NCI-H2107 treated with DMSO at 0.1 percent for 48 hours (cell line): ENCODE measurements at regions not wholly inside any gene's neighbourhood (a gene's known extent, or its start where the extent isn't known, plus 50 kb on each side); places are given as distances from the start of the nearest gene placed in this dataset.

Experiments
- DNase-seq: peaks from one replicate; lab custom pipeline; 2025; ENCODE audit not compliant: unreplicated experiment; lab: John Stamatoyannopoulos, UW

GRCh38 chr6:71119560-71119959, 162.7 kb upstream of the B3GAT2 start:
- DNase-seq = no peak

GRCh38 chr6:71123051-71123450, 165.6 kb upstream of the OGFRL1 start:
- no peak for DNase-seq

- no peak for DNase-seq
Observed at GRCh38 chr6:71124340-71124739, 164.3 kb upstream of the OGFRL1 start.

DNA sequence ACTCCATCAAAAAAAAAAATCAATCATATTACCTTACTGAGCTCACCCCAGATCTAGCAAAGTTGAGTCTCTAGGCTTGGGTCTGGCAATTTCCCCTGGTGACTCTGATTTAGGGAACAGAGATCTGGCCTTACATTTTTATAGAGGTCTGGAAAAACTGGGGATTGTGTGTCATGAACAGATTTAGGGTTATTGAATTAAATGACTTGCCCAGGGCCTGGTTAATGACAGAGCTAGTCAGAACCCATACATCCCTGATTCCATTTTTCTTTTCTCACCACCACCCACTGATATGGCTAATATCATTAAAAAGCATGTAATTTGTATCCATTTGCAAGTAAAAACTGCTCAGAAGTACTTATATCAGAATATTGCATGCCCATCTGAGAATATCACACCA, 163.4 kb upstream of the OGFRL1 start:
- DNase-seq = no peak

DNA sequence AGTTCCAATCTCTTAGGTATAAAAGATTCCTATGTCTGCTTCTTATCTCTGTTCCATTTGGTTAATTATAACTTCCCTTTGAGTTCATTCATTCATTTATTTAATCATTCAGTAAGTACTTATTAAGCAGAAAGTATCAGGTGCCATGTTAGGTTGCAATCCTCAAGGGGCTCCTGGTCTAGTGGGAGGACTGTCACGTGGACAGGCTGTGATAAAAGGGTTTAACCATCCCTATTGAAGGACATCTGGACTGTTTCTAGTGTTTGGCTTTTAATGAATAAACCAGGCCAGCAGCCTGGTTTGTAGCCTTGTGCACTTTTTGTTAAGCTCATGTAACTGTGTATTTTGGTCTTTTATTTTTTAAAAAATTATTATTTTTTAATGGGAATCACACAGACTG, 162.1 kb upstream of the OGFRL1 start:
- DNase-seq = no peak

GRCh38 chr6:71127374-71127773, 161.2 kb upstream of the OGFRL1 start:
- no peak for DNase-seq

GRCh38 chr6:71130277-71130676, 158.3 kb upstream of the OGFRL1 start:
- DNase-seq = no peak

DNA sequence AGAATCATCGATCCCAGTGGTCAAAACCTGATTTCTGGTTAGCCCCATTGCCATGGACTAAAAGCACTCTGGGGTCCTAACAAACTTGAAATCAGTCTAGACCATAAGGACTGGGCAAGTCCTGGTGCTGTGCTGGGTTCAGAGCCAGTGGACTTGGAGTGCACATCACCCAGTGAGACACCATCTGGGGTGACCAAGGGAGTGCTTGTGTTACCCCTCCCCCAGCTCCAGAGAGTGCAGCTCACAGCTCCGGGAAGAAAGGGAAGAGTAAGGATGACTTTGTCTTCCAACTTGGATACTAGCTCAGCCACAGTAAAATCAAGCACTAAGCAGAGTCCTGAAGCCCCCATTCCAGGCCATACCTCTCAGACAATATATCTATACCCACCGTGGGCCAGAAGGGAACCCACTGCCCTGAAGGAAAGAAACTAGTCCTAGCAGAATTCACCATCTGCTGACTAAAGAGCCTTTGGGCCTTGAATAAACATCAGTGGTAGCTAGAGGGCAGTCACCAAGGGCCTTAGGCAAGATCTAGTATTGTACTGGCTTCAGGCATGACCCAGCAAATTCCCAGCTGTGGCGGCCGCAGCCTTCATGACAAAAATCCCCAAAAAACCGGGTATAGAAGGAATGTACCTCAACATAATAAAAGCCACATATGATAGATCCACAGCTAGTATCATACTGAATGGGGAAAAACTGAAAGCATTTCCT, 153.5 kb upstream of the OGFRL1 start:
- DNase-seq = no peak

DNA sequence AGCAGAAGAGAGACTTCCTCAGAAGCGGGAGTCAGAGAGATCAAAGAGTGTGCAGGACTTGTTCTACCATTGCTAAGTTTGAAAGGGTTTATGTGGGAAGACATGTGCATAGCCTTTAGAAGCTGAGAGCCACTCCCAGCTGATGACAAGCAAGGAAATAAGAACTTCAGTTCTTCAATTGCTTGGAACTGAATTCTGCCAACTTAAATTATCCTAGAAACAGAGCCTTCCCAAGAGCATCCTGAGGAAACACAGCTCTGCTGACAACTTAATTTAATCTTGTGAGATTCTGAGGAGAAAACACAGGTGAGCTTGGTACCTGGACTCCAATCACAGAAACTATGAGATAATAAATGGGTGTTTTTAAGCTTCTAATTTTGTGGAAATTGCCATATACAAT, 150.6 kb upstream of the OGFRL1 start:
- no peak for DNase-seq

- DNase-seq = no peak
Observed at GRCh38 chr6:71138376-71138775, 150.2 kb upstream of the OGFRL1 start.

- DNase-seq = no peak
Observed at GRCh38 chr6:71139249-71139648, 149.4 kb upstream of the OGFRL1 start.

GRCh38 chr6:71153755-71154325, 134.8 kb upstream of the OGFRL1 start:
- no peak for DNase-seq

DNA sequence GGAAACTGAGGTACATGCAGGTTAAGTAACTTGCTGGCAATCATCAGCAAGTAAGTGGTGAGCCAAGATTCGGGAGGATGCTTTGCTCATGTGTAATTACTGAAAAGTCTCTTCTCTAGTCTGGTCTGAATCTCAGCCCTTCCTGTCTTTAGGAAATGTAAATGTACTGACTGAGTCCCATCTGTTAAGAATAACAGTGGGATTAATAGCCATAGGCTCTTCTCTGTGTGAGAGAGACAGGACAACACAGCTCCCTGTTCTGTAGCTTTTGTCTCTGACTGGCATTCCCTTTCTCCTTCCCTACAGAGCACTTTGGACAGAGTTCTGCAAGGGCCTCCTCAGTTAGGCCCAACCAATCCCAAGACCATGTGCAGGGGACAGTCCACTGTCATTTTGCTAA, 131.3 kb upstream of the OGFRL1 start:
- no peak for DNase-seq

- DNase-seq = no peak
Observed at GRCh38 chr6:71164890-71165289, 123.7 kb upstream of the OGFRL1 start.

DNA sequence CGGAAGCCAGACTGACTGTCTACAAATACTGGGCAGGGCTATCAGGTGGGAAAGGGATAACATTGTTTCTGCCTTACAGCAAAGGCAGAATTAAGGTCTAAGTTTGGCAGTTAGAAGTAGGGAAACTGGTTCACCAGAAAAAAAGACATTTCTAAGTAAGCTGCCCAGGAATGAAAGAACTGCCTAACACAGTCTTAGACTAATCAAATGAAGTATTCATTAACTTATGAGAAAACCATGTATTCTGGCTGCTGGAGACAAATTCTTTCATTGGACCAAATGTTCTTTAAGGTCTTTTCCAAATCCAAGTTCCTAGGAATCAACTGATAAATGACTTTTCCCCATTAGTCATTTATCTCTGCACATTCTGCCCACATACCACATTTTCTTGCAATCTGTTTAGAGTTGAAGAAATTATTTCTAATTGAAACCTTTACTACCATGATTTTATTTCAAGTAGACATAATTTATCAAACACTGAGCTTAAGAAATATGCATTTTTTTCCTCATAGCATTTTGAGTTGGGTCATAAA, 120.3 kb upstream of the OGFRL1 start:
- DNase-seq = no peak

DNA sequence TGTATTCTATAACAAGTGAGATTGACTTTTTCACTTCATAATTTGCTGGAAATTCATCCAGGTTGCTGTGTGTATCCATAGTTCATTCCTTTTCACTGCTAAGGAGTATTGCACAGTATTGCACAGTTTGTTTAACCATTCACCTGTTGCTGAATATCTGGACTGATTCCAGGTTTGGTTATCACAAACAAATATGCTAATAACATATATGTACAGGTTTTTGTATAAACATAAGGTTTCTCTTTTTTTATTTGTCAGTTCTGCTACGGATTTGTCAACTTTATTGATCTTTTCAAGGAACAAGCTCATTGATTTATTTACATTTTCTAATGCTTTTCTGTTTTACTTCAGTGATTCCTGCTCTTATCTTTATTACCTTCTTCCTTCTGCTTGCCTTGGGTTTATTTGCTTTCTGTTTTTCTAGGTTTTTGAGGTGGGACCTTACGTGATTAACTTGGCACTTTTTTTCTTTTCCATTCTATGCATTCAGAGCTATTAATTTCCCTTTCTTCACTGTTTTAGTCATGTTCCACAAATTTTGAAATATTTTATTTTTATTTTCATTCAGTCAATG, 117.0 kb upstream of the OGFRL1 start:
- DNase-seq = no peak

DNA sequence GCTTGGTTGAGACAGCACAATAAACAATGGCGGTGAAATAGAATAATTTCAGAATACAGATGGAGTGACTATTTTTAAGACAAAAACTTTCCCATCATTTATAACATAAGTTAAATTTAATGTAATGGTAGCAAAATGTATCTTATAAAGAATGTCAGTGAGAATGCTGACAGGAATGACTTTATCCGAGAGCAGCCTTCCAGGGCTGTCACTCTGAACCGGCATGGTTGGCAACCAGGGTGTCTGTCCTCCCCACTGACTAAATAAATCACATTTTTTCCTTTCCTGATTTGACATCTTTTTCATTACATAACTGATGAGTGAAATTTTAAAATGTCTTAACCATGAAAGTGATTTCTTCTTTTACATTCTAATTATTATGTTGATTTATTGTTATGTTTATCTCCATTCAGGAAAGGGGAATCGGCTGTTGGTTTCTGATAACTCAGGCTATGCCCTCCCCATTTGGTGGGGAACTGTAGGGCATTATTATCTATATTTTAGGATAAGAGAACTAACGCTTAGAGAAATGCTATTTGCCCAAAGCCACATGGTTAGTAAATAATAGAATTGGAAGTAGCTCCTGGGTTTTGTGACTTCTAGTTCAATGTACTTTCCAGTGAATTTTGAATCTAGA, 109.2 kb upstream of the OGFRL1 start:
- DNase-seq = no peak

DNA sequence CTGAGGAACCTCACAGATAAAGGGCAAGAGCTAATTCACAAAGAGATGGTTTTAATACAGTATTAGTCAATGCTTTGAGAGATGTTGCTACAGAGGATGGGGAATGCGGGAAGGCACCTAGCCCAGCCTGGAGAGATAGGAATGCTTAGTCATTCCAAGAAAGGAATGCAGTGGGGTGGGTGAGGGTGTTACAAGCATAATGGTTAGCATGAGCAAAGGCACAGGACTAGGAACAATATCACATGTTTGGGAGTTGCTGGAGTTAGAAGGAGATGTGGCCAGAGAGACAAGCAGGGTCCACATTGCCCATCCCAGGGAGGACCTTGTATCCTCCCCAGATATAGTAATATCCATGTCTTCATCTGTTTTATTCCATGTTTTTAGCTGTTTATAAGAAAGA, 107.0 kb upstream of the OGFRL1 start:
- DNase-seq = no peak

- DNase-seq = no peak
Observed at GRCh38 chr6:71187141-71187540, 101.5 kb upstream of the OGFRL1 start.

DNA sequence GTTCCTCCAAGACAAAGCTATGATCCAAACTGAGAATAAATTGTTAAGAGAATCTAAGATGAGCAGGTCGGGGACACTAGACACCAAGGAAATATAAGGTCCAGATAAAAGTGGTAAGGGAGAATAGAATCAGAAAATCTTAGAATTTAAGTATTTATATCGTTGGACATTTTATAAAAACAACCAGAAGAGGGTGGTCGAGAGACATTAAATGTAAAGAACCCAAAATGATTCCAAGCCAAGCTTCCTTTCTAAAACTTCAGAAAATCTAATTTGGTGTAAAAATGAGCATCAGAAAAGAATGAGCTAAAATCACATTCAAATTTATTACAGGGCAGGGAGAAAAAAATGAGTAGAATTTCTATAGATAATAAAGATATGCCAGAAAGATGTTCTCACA, 97.8 kb upstream of the OGFRL1 start:
- DNase-seq = peak; percentile 8

GRCh38 chr6:71194724-71195123, 93.9 kb upstream of the OGFRL1 start:
- DNase-seq = no peak

- DNase-seq = no peak
Observed at GRCh38 chr6:71197267-71197666, 91.3 kb upstream of the OGFRL1 start.
